ENCODE measurements at regions not wholly inside any gene's neighbourhood (a gene's known extent, or its start where the extent isn't known, plus 50 kb on each side); places are given as distances from the start of the nearest gene placed in this dataset.

GRCh38 chr2:228828397-228828796, 442.7 kb downstream of the PID1 start:
- TF ChIP-seq EZH2phosphoT487 (IDR thresholded peaks at IDR 0.05; ENCODE audit: borderline replicate concordance) = no peak
- TF ChIP-seq CTCF (conservative IDR thresholded peaks at IDR 0.05; ENCODE audit: low read length) = no peak

Measured in Loucy (cell line).